SK-N-SH treated with all-trans-retinoic acid at 6 μM for 48 hours (cell line): ENCODE measurements at regions not wholly inside any gene's neighbourhood (a gene's known extent, or its start where the extent isn't known, plus 50 kb on each side); places are given as distances from the start of the nearest gene placed in this dataset.

Experiments used
- CSDC2 ChIP-seq: fragments of 250-450 bp; sonication (Bioruptor Pico); IDR thresholded peaks from 2 replicates; pipeline ENCODE4 v1.5.0; 2020; ENCODE audit warnings: mild to moderate bottlenecking, moderate library complexity
- CSRNP3 ChIP-seq: fragments of 250-450 bp; sonication (Bioruptor Pico); IDR thresholded peaks from 2 replicates; pipeline ENCODE4 v1.5.1; 2021; ENCODE audit warnings: mild to moderate bottlenecking, moderate library complexity
- ISL1 ChIP-seq: fragments of 250-450 bp; sonication (Bioruptor Pico); IDR thresholded peaks from 2 replicates; pipeline ENCODE4 v2.1.2; 2022; ENCODE audit warnings: mild to moderate bottlenecking, moderate library complexity
- OSR1 ChIP-seq: fragments of 250-450 bp; sonication (Bioruptor Pico); IDR thresholded peaks from 2 replicates; pipeline ENCODE4 v1.8.0; 2022; ENCODE audit warnings: moderate library complexity, mild to moderate bottlenecking, inconsistent platforms
- POU6F1 ChIP-seq: fragments of 250-450 bp; sonication (Bioruptor Pico); IDR thresholded peaks from 2 replicates; pipeline ENCODE4 v1.8.0; 2021; ENCODE audit warnings: low read depth, mild to moderate bottlenecking, moderate library complexity, borderline replicate concordance
- TOX ChIP-seq: fragments of 250-450 bp; sonication (Bioruptor Pico); IDR thresholded peaks from 2 replicates; pipeline ENCODE4 v1.8.0; 2021; ENCODE audit warnings: mild to moderate bottlenecking, moderate library complexity, borderline replicate concordance
- ZFP3 ChIP-seq: fragments of 250-450 bp; sonication (Bioruptor Pico); IDR thresholded peaks from 2 replicates; pipeline ENCODE4 v1.5.0; 2020; ENCODE audit warnings: mild to moderate bottlenecking, moderate library complexity
- ZNF565 ChIP-seq: fragments of 450-650 bp; formaldehyde crosslinking; conservative IDR thresholded peaks from 2 replicates; pipeline ENCODE4 v1.5.0; 2020; ENCODE audit warnings: low read depth, mild to moderate bottlenecking, moderate library complexity
- TF ChIP-seq, protein P1 (sequence below): fragments of 250-450 bp; sonication (Bioruptor Pico); IDR thresholded peaks from 2 replicates; pipeline ENCODE4 v1.5.1; 2020; ENCODE audit warnings: low read depth, mild to moderate bottlenecking, moderate library complexity

DNA sequence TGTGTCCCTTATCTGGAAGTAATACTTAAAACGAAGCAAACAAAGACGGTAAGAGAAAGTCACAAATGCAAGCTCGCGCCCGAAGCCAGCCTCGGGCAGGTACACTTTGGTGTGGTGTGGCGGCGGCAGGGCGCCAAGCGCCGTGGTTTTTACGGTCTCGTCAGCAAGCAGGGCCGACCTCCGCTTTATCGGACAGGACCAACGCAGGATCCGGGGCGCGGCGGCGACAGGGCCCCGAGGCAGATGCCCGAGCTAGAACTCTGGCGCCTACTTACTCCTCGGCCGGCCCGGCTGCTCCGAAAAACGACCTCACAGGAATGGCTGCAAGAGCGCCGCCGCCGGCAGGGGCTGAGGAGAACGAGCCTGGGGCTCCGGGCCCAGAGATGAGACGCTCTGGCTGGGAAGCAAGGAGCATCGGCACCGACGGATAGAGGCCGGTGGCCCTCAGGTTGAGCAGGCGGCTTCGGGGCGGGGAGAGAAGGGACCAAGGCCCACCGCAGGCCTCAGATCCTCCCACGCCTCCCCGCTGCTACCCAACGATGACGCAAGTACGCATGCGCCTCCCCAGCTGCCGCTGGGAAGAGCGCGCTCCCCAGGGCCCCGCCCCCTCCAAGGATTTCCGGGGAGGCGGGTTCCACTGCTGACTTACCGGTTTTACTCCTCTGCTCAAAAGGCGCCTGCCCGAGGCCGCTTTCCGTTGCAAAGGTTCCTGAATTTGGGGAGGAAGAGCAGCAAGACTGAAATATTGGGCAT, 60.6 kb downstream of the FAM217A start:
- TF ChIP-seq CSRNP3 (CRISPR knock-in tag) (no peak), OSR1 (no peak), TOX (CRISPR knock-in tag) (no peak), ISL1 (CRISPR knock-in tag) (no peak), ZFP3 (CRISPR knock-in tag) (no peak), CSDC2 (CRISPR knock-in tag) (no peak), ZNF565 (CRISPR knock-in tag) (no peak), POU6F1 (CRISPR knock-in tag) (no peak)
- TF ChIP-seq, protein P1, sequence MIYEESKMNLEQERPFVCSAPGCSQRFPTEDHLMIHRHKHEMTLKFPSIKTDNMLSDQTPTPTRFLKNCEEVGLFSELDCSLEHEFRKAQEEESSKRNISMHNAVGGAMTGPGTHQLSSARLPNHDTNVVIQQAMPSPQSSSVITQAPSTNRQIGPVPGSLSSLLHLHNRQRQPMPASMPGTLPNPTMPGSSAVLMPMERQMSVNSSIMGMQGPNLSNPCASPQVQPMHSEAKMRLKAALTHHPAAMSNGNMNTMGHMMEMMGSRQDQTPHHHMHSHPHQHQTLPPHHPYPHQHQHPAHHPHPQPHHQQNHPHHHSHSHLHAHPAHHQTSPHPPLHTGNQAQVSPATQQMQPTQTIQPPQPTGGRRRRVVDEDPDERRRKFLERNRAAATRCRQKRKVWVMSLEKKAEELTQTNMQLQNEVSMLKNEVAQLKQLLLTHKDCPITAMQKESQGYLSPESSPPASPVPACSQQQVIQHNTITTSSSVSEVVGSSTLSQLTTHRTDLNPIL (CRISPR knock-in tag), result no peak
